H1 (cell line): ENCODE measurements at regions not wholly inside any gene's neighbourhood (a gene's known extent, or its start where the extent isn't known, plus 50 kb on each side); places are given as distances from the start of the nearest gene placed in this dataset.

Source experiments
- ASH2L ChIP-seq: fragments of 200-600, 300-600 bp; sonication (generic); IDR thresholded peaks from one replicate; pipeline ENCODE4 v1.7.1; 2017; ENCODE audit warnings: low read length
- BACH1 ChIP-seq: IDR thresholded peaks from 2 replicates; pipeline ENCODE4 v1.6.1; 2012; ENCODE audit warnings: low read length, improper control_type of control experiment

- TF ChIP-seq BACH1 (no peak), ASH2L (no peak)
Measured at GRCh38 chr9:118059484-118060278, 355.5 kb downstream of the TLR4 start (continued).
